ENCODE measurements at regions not wholly inside any gene's neighbourhood (a gene's known extent, or its start where the extent isn't known, plus 50 kb on each side); places are given as distances from the start of the nearest gene placed in this dataset.
"Not testable (repeated sequence)": the region's sequence is repeated elsewhere in the genome, so short reads cannot be mapped to it uniquely, and the experiment has no call there.

GRCh38 chr5:124986170-124986569, 239.7 kb upstream of the ZNF608 start:
- no peak for TF ChIP-seq CTCF (IDR thresholded peaks at IDR 0.05; ENCODE audit: low read depth, low read length)
- Histone ChIP-seq H3K27me3 (no peaks in the 10 kb centered on the region), H3K36me3 (no peaks in the 10 kb centered on the region), H3K4me3 (ENCODE audit: low read depth, low read length) (no peak overlapping the region), H3K9me3 (no peaks in the 10 kb centered on the region; the same call in 1 of the 2 replicates), H3K4me1 (no peaks in the 10 kb centered on the region)
- DNase-seq = no peak

GRCh38 chr5:124986667-124987066, 240.2 kb upstream of the ZNF608 start:
- H3K36me3 ChIP-seq = no peaks in the 10 kb centered on the region
- no peaks in the 10 kb centered on the region for H3K4me1 ChIP-seq
- DNase-seq = no peak
- H3K27me3 ChIP-seq = no peaks in the 10 kb centered on the region
- H3K4me3 ChIP-seq (ENCODE audit: low read depth, low read length) = no peak overlapping the region
- TF ChIP-seq CTCF (IDR thresholded peaks at IDR 0.05; ENCODE audit: low read depth, low read length) = no peak
- no peaks in the 10 kb centered on the region; the same call in 1 of the 2 replicates for H3K9me3 ChIP-seq

GRCh38 chr5:124987786-124988185, 241.3 kb upstream of the ZNF608 start:
- H3K4me1 ChIP-seq; H3K4me3 ChIP-seq (ENCODE audit: low read depth, low read length); H3K36me3 ChIP-seq; H3K9me3 ChIP-seq; DNase-seq; H3K27me3 ChIP-seq: not testable (repeated sequence)

- no peak for DNase-seq
- Histone ChIP-seq H3K9me3 (no peaks in the 10 kb centered on the region; the same call in 1 of the 2 replicates), H3K27me3 (no peaks in the 10 kb centered on the region), H3K4me3 (ENCODE audit: low read depth, low read length) (no peak overlapping the region), H3K36me3 (no peaks in the 10 kb centered on the region), H3K4me1 (no peaks in the 10 kb centered on the region)
- no peak for TF ChIP-seq CTCF (IDR thresholded peaks at IDR 0.05; ENCODE audit: low read depth, low read length)
Observed at GRCh38 chr5:124990723-124991122, 244.3 kb upstream of the ZNF608 start.

- no peaks in the 10 kb centered on the region for H3K27me3 ChIP-seq
- H3K36me3 ChIP-seq = no peaks in the 10 kb centered on the region
- no peaks in the 10 kb centered on the region for H3K9me3 ChIP-seq
- H3K4me3 ChIP-seq (ENCODE audit: low read depth, low read length) = no peak overlapping the region
- DNase-seq = no peak
- no peak for TF ChIP-seq CTCF (IDR thresholded peaks at IDR 0.05; ENCODE audit: low read depth, low read length)
- H3K4me1 ChIP-seq = no peaks in the 10 kb centered on the region
Observed at GRCh38 chr5:124995421-124995820, 249.0 kb upstream of the ZNF608 start.

GRCh38 chr5:124996023-124996763, 249.8 kb upstream of the ZNF608 start:
- Histone ChIP-seq H3K4me1 (no peaks in the 10 kb centered on the region), H3K4me3 (ENCODE audit: low read depth, low read length) (no peak overlapping the region), H3K36me3 (no peaks in the 10 kb centered on the region), H3K27me3 (no peaks in the 10 kb centered on the region), H3K9me3 (no peaks in the 10 kb centered on the region)
- TF ChIP-seq CTCF (IDR thresholded peaks at IDR 0.05; ENCODE audit: low read depth, low read length) = no peak
- no peak for DNase-seq
